Eye (tissue), 1 donor: ENCODE measurements at regions not wholly inside any gene's neighbourhood (a gene's known extent, or its start where the extent isn't known, plus 50 kb on each side); places are given as distances from the start of the nearest gene placed in this dataset.
A peak's percentile ranks its signal among the peaks of the same experiment; 100 is the strongest.

ENCODE experiments used
- DNase-seq: peaks from one replicate; pipeline ENCODE4 v3.0.0-alpha.2; 2015

DNA sequence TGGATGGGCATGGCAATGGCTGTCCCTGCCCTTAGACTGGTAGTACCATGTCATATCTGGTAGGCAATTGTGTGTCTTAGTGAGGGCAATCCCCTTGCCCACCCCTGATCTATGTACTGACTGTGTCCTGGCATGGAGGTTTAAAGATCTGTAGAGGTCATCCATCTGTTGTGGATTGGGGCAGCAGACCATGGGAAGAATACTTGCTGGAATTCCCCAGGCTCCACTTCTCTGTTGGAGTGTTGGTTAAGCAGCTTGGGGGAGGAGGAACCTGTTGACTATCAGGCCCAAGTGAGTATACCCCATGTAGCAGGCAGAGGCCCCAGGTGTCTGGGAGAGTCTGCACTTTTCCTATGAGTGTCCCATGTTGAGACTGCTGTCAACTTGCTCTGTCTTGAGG lies 246.7 kb upstream of the DIPK2B start:
- no peak for DNase-seq

DNA sequence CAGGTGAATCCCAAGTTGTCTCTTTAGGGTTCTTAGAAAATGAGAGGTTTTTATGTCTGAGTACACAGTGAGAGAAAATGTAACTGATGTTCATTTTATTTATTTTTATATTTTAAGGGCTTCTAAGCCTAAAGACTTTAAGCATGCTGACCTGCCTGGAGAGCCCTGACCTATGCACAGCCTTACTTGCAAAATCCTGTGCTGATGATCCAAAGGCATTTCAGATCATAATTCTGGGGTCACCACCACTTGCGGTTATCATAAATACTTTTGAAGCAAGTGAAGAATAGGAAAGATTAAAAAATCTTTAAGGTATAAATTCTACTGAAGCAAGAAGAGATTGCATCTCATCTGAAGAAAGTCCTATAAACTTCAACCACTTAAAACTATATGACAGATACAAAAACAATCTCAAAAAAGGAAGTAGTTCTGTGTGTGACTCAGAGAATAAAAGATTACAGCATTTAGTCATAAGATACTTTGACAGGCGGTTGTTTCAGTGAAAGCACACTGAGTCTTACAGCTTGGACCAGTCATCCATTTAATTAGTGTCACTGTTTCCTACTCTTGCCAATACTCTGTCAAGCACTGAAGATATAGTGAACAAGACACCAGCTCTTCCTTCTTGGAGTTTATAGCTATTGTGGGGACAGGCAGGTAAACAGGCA lies 245.2 kb upstream of the DIPK2B start:
- DNase-seq: peak; percentile 1

DNA sequence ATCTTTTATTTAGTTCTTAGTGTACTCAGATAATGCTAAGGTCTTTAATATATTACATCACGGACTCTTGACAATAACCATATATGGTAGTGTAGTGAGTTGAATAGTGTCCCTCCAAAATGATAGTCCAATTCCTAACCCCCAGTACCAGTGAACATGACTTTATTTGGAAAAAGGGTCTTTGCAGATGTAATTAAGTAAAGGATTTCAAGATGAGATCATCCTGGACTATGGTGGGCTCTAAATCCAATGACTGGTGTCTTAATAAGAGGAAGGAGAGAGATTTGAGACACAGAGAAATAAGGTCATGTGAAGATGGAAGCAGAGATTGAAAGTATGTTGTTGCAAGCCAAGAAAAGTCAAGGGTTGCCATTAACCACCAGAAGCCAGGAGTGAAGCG lies 236.5 kb upstream of the DIPK2B start:
- DNase-seq: no peak

DNA sequence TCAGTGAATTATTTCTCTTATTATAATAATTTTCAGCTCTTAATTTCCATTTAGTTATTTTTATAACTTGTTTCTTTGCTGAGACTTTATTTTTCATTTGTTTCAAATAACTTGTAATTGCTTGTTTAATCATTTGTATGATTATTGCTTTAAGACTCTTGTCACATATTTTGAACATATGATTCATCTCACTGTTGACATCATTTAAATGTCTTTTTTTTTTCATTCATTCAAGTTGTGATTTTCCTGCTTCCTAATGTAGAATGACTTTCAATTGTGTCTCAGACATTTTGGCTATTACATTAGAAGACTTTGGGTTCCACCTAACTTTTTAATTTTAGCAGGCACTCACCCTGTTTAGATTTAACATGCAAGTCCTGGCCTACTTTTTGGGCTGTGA lies 234.8 kb upstream of the DIPK2B start:
- no peak for DNase-seq

DNA sequence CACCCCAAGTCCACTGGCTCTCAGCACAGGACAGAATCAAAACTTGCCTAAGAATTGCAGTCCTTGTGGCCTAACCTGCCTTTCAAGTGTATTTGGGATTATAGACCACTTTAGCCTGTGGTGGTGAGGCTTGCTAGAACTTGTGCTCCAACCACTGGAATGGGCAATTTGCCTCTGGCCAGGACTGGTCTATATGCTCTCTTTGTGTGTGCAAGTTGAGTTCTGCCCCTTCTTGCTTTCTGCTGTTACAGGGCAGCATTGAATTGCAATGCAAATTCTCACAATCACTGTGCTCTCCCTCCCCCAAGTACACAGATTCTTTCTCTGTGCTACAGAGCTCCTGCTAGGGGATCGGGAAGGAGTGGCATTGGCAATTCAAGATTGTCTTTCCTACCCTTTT lies 233.6 kb upstream of the DIPK2B start:
- DNase-seq: no peak

DNA sequence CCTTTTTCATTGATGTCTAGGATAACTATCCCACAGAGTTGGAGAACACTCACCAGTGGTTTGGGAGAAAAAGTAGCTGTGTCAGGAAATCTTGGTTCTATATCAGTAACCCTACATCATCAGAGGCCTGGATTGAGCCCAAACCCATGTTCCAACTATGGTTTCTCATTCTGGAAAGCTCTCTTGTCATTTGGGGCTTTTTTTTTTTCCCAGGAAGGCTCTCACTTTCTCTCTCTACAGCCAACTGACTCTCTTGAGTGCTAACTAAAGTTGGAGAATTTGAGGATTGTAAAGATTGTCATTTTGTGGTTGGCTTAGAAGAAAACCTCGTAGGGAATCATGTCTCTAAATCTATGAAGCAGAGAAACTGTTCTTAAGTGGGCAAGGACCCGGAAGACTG lies 228.2 kb upstream of the DIPK2B start:
- no peak for DNase-seq

DNA sequence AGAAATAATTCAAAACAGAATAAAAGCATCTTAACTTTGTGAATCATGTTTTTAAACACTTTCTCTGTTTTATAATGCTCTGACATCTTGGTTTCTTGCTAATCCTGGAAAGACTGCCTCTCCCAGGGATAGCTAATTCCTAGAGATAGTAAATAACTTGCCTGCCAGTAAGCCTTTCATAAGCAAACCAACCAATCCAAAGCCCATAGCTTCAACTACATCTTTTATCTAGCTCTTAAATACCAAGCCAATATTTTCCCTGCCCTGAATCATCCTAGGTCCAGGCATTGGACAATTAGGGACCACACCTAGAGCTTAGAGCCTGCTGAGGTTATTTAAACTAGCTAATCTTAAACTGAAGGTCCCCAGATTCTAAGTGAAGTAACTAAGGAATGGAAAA lies 223.7 kb upstream of the DIPK2B start:
- no peak for DNase-seq

DNA sequence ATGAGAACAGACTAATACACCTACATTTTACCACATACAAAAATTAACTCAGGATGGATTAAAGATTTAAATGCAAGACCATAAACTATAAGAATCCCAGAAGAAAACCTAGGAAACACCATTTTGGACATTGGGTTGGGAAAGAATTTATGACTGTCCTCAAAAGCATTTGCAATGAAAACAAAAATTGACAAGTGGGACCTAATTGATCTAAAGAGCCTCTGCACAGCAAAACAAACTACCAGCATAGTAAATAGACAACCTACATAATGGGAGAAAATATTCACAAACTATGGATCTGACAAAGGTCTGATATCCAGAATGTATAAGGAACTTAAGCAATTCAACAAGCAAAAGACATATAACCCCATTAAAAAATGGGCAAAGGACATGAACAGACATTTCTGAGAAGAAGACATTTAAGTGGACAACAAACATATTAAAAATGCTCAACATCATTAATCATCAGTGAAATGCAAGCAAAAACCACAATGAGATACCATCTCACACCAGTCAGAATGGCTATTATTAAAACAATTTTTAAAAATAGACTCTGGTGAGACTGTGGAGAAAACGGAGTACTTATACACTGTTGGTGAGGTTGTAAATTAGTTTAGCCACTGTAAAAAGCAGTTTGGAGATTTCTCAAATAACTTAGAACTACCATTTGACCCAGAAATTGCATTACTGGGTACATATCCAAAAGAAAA lies 221.7 kb upstream of the DIPK2B start:
- no peak for DNase-seq

DNA sequence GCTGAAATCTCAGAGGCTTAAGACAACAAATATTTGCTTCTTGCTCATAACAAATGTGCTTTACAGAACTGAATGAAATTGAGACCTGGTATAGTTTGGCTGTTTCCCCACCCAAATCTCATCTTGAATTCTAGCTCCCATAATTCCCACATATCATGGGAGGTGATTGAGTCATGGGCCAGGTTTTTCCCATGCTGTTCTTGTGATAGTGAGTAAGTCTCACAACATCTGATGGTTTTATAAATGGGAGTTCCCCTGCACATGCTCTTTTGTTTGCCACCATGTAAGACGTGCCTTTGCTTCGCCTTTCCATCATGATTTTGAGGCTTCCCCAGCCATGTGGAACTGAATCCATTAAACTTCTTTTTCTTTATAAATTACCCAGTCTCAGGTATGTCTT lies 221.1 kb upstream of the DIPK2B start:
- DNase-seq: no peak

DNA sequence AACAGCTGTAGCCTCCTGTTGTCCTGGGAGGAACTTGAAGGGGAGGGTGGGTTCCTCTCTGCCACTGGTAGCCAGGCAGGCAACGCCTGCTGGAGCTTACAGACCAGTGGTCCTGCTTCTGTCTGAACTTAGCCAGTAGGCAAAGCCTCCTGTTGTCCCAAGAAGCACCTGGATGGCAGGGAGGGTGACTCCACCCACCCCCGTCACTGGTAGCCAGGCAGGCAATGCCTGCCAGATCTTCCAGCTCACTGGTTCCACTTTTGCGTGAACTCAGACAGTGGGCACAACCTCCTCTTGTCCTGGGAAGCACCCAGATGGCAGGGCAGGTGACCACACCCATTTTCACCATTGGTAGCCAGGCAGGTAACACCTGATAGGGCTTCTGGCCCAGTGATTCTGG lies 203.5 kb upstream of the DIPK2B start:
- no peak for DNase-seq

DNA sequence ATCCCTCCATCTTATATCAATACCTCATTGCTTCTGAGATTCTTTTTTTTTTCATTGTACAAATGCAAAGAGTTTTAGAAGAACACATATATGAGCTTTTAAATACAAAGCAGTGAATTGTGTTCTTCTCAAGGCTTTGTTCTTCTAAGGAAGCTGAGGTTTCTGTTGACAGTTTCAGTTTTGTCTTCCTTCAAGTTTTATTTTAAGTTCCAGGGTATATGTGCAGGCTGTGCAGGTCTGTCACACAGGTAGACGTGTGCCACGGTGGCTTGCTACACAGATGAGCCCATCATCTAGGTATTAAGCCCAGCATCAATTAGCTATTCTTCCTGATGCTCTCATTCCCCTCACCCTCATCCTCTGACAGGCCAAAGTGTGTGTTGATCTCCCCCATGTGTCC lies 201.2 kb upstream of the DIPK2B start:
- no peak for DNase-seq

DNA sequence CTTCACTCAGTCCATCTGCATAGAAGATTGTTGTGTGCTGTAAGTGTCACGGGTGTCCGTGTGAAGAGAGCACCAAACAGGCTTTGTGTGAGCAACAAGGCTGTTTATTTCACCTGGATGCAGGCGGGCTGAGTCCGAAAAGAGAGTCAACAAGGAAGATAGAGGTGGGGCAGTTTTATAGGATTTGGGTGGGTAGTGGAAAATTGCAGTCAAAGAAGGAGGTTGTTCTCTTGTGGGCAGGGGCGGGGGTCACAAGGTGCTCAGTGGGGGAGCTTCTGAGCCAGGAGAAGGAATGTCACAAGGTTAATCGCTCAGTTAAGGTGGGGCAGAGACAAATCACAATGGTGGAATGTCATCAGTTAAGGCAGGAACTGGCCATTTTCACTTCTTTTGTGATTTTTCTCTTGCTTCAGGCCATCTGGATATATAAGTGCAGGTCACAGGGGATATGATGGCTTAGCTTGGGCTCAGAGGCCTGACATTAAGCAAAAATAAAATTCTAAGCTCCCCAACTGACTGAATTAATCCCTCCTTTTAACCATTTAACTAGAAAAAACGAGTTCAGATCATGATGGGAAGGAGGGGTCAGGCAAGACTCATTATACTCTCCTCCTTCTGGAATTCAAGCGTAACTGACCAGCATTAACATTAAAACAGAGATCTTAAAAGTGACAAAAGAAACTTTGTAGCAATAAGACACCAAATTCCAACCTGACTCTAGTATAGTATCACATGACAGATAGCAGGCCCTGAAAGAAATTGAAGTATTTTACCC lies 200.5 kb upstream of the DIPK2B start:
- DNase-seq: peak; percentile 0

DNA sequence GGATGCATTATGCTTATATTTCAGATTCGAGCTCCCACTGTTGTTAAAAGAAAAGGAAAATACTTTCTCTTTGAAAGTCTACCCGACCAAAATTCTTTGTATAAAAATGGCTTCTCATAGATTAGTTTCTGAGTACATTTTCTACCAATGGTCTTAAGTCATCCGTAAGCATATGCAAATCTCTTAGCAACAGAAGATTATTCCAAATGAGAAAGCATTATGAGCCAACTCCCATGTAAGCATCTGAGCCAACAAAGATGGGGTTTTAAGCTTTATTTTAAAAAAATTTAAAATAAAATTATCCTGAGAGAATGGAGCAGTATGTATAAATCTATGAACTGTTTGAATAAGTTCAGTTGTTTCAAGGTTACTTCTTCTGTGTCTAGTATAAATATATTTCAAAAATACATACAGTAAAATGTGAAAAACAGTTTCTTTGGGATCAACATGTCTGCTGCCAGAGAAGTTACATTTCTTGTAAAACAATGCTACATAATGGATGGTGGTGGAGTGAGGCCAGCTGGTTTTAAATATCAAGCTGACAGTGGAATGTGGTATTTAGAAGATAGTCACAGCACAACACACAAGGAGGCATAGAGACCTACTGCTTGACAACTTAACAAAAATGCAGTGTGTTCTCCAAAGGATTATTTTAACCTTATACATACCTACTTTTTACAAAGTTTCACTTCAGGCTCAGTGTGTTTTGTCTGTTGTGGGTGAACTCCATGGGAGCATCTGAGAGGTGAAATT lies 199.5 kb upstream of the DIPK2B start:
- peak; percentile 16 for DNase-seq

DNA sequence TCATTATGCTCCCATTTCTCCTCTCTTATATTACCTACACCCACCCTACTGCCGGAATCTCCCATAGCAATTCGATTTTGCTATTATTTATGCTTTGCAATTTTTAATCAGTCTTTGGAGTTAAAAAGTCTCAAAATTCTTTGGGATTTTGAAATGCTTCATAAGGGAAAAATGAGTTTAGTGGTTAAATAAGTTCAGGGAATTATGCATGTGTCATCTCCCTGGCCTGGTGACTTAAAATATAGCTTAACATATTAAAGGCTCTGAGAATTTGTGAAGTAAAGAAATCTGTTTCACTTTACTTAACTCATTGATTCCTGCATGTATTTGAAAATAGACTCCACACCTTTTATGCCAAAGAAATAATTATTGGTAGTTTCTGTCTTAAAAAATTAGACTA lies 185.1 kb upstream of the DIPK2B start:
- no peak for DNase-seq

DNA sequence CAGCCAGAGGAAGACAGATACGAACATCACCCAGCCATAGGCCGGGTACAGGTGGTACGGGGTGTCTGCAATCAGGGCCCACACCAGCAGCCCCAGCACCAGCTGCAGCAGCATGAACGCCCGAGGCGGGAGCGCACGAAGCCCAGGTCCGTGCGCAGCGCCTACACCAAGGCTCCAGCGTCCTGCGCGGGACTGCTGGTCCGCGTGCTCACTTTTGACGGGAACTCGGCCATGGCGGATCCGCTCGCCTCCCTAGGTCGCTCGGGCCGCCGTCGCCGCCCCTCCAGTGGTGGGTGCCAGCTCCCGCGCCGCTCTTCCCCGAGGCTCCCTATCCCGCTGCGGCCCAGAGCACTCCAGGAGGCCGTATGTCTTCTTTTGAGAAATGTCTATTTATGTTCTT lies 181.2 kb upstream of the DIPK2B start:
- no peak for DNase-seq

DNA sequence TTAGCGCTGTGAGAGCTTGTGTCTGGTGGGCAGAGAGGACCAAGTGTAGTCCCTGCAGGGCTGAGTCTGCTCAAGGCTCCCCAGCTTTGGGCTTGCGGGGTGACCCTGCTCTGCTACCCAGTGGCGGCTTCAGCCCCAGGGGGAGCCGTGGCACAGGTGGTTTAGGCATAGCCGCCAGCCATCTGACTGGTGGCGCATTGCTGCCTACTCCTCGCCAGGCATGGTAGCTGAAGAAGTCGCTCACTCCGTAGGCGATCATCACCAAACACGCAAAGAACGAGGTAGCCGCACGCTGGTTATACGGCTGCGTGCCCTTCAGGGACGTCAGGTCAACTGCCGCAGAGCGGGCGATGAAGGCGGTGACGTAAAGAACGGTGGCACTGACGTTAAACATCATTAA lies 180.7 kb upstream of the DIPK2B start:
- DNase-seq: no peak

DNA sequence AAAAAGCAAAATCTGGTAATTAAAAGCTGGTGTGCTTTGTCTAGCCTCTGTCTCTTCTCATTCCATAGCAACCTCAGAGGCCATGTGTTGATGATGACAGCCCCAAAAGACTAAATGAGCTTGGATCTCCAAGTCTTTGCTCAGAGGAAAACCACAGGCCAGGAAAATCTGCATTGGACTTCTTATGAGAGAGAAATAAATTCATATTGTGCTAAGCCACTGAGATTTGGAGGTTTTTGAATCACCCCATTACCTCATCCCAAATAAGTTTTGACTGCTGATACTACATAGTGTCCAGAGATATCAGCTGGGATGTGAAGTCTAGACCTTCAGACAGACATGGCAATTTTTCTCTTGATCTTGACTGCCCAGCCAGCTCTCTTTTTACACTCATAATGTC lies 178.6 kb upstream of the DIPK2B start:
- no peak for DNase-seq

DNA sequence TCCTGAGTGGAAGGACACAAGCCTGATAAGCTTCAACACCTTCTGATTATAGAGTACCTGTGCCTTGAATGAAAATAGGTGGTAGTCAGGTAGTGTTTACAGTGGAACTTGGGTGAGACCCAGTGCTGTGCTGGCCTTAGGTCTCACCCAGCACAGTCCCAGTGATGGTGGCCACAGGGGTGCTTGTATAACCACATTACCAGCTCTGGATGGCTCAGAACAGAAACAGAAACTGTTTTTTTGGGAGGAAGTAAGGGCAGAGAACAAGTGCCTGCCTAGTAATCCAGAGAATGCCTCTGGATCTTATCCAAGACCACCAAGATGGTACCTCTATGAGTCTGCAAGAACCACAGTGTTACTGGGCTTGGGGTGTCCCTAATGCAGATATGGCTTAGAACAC lies 171.5 kb upstream of the DIPK2B start:
- DNase-seq: no peak

DNA sequence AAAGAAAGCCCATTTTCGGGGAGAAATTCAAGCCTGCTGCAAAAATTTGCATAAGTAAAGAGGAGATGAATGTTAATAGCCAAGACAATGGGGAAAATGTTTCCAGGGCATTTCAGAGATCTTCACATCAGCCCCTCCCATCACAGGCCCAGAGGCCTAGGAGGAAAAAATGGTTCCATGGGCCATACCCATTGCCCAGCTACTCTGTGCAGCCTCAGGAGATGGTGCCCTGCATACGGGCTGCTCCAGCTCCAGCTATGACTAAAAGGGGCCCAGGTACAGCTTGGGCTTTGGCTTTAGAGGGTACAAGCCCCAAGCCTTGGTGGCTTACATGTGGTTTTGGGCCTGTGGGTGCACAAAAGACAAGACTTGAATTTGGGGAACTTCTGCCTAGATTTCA lies 168.0 kb upstream of the DIPK2B start:
- no peak for DNase-seq

DNA sequence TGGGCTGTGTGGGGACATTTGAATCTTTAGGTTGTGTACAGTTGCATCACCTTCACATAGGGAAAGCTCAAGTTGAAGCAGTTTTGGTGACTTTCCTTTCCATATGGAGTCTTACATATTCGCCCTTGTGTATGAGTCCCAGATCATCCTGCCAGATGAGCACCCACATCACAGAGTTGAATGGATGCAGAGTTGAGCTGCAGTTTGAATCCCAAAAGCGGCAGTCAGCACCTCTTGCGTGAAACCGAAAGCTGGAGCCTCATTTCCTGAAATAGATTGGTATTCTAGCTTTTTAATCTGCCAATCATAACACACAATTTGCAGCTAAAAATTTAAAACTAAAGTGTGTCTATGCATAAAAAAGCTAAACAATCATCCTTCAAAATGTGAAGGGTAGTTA lies 162.9 kb upstream of the DIPK2B start:
- no peak for DNase-seq

DNA sequence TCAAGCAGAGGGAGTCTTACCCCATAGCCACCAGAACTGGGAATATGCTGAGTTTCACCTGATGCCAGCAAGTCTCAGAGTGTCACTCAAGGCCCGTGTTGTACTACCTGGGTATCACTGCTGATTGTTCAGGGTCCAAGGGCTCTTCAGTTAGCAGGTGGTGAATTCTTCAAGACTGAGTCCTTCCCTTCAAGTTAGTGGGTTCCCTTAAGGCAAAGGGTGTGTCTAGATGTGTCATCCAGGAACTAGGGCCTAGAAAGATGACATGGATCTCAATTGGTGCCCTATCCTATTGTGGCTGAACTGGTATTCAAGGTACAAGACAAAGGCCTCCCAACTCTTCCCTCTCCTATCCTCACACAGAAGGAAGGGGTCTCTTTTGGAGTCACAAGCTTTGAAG lies 159.9 kb upstream of the DIPK2B start:
- no peak for DNase-seq

DNA sequence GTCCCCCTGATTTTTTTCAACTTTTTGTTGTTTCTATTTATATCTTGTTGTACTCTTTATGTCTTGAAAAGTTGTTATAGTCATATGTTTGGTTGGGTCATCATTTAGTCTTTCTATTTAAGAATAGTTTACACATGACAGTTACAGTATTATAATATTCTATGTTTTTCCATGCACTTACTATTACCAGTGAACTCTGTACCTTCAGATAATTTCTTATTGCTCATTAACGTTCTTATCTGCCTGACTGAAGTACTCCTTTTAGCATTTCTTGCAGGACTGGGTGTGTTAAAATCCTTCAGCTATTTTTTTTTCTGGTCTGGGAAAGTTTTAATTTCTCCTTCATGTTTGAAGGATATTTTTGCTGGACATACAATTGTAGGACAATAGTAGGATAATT lies 157.7 kb upstream of the DIPK2B start:
- DNase-seq: no peak

DNA sequence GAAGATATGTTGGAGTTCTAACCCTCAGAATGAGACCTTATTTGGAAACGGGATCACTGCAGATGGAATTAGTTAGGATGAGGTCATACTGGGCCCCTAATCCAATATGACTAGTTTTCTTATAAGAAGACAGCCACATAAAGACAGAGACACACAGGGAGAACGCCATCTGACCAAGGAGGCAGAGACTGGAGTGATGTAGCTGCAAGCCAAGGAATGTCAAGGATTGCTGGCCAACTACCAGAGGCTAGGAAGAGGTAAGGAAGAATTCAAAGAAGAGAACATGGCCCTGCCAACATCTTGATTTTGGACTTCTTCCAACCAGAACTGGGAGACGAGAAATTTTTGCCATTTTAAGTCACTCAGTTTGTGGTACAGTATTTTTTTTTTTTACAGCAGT lies 152.8 kb upstream of the DIPK2B start:
- DNase-seq: no peak

DNA sequence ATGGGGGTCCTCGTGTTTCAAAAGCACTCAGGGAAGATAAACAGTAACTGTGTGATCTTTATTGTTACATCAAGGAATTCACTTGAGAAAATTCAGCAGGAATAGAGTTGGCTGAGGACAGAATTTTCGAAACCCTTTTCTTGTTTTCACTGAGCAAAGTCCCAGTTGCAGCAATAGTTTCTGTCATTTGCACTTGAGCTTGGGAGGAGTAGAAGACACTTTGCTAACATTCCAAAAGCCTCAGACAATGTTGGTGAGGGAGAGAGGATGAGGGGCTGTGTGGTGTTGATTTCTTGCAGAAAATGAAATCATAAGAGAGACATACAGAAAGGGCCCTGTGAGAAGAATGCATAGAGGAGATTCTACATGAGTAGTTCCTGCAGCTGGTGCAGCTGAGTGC lies 151.9 kb upstream of the DIPK2B start:
- no peak for DNase-seq
